GM23338 (cell line): ENCODE measurements at regions not wholly inside any gene's neighbourhood (a gene's known extent, or its start where the extent isn't known, plus 50 kb on each side); places are given as distances from the start of the nearest gene placed in this dataset.

Source experiments
- ATAC-seq: fragments of 200-7000 bp; cut with Tn5 transposase; 3 replicates; pipeline ENCODE4 v1.9.1; 2020
- DNase-seq: peaks from one replicate; pipeline ENCODE4 v3.0.0-alpha.2; 2015; ENCODE audit warnings: low spot score
- H2AFZ ChIP-seq: fragments of 200-600 bp; sonication (generic); 2 replicates; pipeline ENCODE4 v1.8.0; 2016; ENCODE audit warnings: antibody characterized with exemption, mild to moderate bottlenecking, moderate library complexity
- H3F3A ChIP-seq: fragments of 200-600 bp; sonication (generic); replicated peaks from 2 replicates; pipeline ENCODE4 v1.8.0; 2017; ENCODE audit warnings: antibody characterized with exemption, mixed run types, low read depth
- H3K27ac ChIP-seq: fragments of 200-600 bp; sonication (generic); 2 replicates; pipeline ENCODE4 v1.6.1; 2016; ENCODE audit warnings: low read depth
- H3K27me3 ChIP-seq: fragments of 200-600 bp; sonication (generic); 2 replicates; pipeline ENCODE4 v1.8.0; 2016; ENCODE audit warnings: mild to moderate bottlenecking, mixed run types, moderate library complexity; ENCODE audit not compliant: insufficient read depth
- H3K36me3 ChIP-seq: fragments of 200-600 bp; sonication (generic); 2 replicates; pipeline ENCODE4 v1.8.0; 2016; ENCODE audit warnings: mild to moderate bottlenecking; ENCODE audit not compliant: insufficient read depth
- H3K4me1 ChIP-seq: fragments of 200-600 bp; sonication (generic); 2 replicates; pipeline ENCODE4 v1.8.0; 2016; ENCODE audit warnings: mild to moderate bottlenecking, moderate library complexity; ENCODE audit not compliant: insufficient read depth
- H3K4me2 ChIP-seq: fragments of 200-600 bp; sonication (generic); 2 replicates; pipeline ENCODE4 v1.7.1; 2017; ENCODE audit warnings: mixed run types
- H3K4me3 ChIP-seq: fragments of 200-600 bp; sonication (generic); 2 replicates; pipeline ENCODE4 v1.6.1; 2016; ENCODE audit warnings: mixed run types
- H3K79me2 ChIP-seq: fragments of 200-600 bp; sonication (generic); replicated peaks from 2 replicates; pipeline ENCODE4 v1.8.0; 2017; ENCODE audit warnings: mild to moderate bottlenecking; ENCODE audit not compliant: insufficient read depth
- H3K9me2 ChIP-seq: fragments of 200-600 bp; sonication (generic); 2 replicates; pipeline ENCODE4 v1.8.0; 2017; ENCODE audit not compliant: insufficient read depth
- H4K20me1 ChIP-seq: fragments of 200-600 bp; sonication (generic); replicated peaks from 2 replicates; pipeline ENCODE4 v1.8.0; 2017; ENCODE audit warnings: mild to moderate bottlenecking; ENCODE audit not compliant: insufficient read depth
- H3K27ac Mint-ChIP-seq: 2 replicates; pipeline ENCODE4 v1.8.0; 2020; ENCODE audit warnings: inconsistent platforms, mild to moderate bottlenecking, moderate library complexity, mixed read lengths
- H3K27me3 Mint-ChIP-seq: 3 replicates; pipeline ENCODE4 v1.8.0; 2022; ENCODE audit warnings: low read depth, mild to moderate bottlenecking, moderate library complexity, mixed read lengths, inconsistent platforms; ENCODE audit not compliant: insufficient read depth, poor library complexity
- H3K36me3 Mint-ChIP-seq: 3 replicates; pipeline ENCODE4 v1.8.0; 2021; ENCODE audit warnings: low read depth, mild to moderate bottlenecking, inconsistent platforms, moderate library complexity, mixed read lengths
- H3K4me1 Mint-ChIP-seq: 3 replicates; pipeline ENCODE4 v1.8.0; 2020; ENCODE audit warnings: mild to moderate bottlenecking, inconsistent platforms, mixed read lengths
- H3K4me3 Mint-ChIP-seq: 3 replicates; pipeline ENCODE4 v1.8.0; 2021; ENCODE audit warnings: moderate library complexity, mild to moderate bottlenecking, inconsistent platforms, mixed read lengths
- H3K9me3 Mint-ChIP-seq: 3 replicates; pipeline ENCODE4 v1.8.0; 2020; ENCODE audit warnings: moderate library complexity, mild to moderate bottlenecking, inconsistent platforms, mixed read lengths
- CTCF ChIP-seq, 2 experiments: fragments of 200-600 bp in 1 of 2; sonication (generic) in 1 of 2; conservative IDR thresholded peaks; 2 replicates each; pipeline versions ENCODE4 v1.5.1 to v1.6.1; 2016 to 2017; ENCODE audit warnings: antibody characterized with exemption in 2 of 2, low read depth in 2 of 2, mild to moderate bottlenecking in 2 of 2, moderate library complexity in 1 of 2
- ETS1 ChIP-seq: IDR thresholded peaks from 2 replicates; pipeline ENCODE4 v1.6.1; 2016; ENCODE audit warnings: antibody characterized with exemption
- EZH2 ChIP-seq: fragments of 200-600 bp; sonication (generic); IDR thresholded peaks from one replicate; pipeline ENCODE4 v1.8.0; 2017; ENCODE audit warnings: antibody characterized with exemption, mild to moderate bottlenecking, low read depth; ENCODE audit not compliant: unreplicated experiment
- EZH2phosphoT487 ChIP-seq: fragments of 200-600 bp; sonication (generic); IDR thresholded peaks from one replicate; pipeline ENCODE4 v1.8.1; 2018; ENCODE audit warnings: antibody characterized with exemption; ENCODE audit not compliant: unreplicated experiment
- JUNB ChIP-seq: IDR thresholded peaks from one replicate; pipeline ENCODE4 v1.6.1; 2016; ENCODE audit warnings: antibody characterized with exemption; ENCODE audit not compliant: unreplicated experiment
- NANOG ChIP-seq: IDR thresholded peaks from 2 replicates; pipeline ENCODE4 v1.6.1; 2016; ENCODE audit warnings: antibody characterized with exemption, borderline replicate concordance
- POLR2AphosphoS5 ChIP-seq: IDR thresholded peaks from 2 replicates; pipeline ENCODE4 v1.6.1; 2016; ENCODE audit warnings: antibody characterized with exemption, low read depth
- STAT1 ChIP-seq: IDR thresholded peaks from one replicate; pipeline ENCODE4 v1.6.1; 2016; ENCODE audit warnings: antibody characterized with exemption; ENCODE audit not compliant: unreplicated experiment
- ZNF114 ChIP-seq: fragments of 250-450 bp; sonication (Bioruptor Pico); IDR thresholded peaks from 2 replicates; pipeline ENCODE4 v1.5.0; 2020; ENCODE audit warnings: mild to moderate bottlenecking, moderate library complexity
- ZNF331 ChIP-seq: fragments of 250-450 bp; sonication (Bioruptor Pico); IDR thresholded peaks from 2 replicates; pipeline ENCODE4 v1.5.0; 2020; ENCODE audit warnings: low read depth, mild to moderate bottlenecking, moderate library complexity
- ZNF462 ChIP-seq: fragments of 250-450 bp; sonication (Bioruptor Pico); IDR thresholded peaks from 2 replicates; pipeline ENCODE4 v1.5.0; 2020; ENCODE audit warnings: mild to moderate bottlenecking, moderate library complexity

DNA sequence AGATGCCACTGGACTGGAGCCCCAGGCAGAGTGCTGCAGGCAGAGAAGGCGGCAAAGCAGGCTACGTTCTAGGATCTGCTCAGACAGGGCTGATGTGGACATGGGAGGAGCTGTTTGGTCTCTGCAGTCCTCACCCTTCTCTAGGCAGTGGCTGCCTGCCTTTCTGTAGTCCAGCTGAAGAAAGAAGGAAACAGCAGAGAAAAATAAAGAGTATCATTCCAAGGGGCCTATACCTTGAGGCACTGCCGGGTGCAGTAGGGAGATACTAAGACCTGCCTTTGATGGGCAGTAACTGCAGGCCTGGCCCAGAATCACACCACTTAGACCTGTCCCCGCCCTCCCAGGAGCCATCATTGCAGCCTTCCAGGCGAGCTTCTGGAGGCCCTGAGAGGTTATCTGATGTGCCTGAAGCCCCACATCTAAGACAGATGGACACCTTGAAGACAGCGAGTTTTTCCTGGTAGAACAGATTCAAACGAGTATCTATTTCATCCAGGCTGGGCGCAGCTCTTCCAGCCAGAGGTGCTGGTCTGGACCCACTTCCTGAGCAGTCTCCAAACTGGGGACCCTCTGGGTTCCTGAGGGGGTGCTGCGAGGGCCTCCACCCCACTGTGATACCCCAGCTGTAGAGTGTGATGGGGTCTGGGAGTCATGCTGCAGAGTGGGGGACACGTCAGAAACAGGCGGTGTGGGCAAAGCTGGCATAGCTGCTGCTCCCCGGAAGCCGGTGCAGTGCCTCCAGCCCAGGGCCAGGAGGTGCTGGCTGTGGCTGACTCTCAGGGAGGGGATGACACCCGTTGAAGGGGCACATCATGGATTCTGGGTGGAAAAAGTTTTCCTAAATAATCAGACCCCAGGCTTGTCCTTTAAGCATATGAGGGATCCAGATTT is 87.3 kb upstream of the OTOS start:
- Histone ChIP-seq H2AFZ (no peak overlapping the region), H3K4me3 (no peak overlapping the region), H3K9me2 (no peaks in the 10 kb centered on the region), H3K4me1 (no peaks in the 10 kb centered on the region), H3K27me3 (no peaks in the 10 kb centered on the region), H4K20me1 (no peaks in the 10 kb centered on the region), H3K4me2 (no peak overlapping the region), H3K27ac (no peak overlapping the region), H3F3A (no peaks in the 10 kb centered on the region), H3K36me3 (no peaks in the 10 kb centered on the region), H3K79me2 (no peaks in the 10 kb centered on the region)
- Mint-ChIP-seq H3K9me3 (peaks cover 39% of the 10 kb centered on the region), H3K27ac (no peak overlapping the region), H3K4me1 (no peaks in the 10 kb centered on the region), H3K36me3 (peaks cover 13% of the 10 kb centered on the region), H3K4me3 (no peak overlapping the region), H3K27me3 (peaks cover 10% of the 10 kb centered on the region)
- DNase-seq (no peak), ATAC-seq (no peak)
- TF ChIP-seq CTCF (conservative IDR thresholded peaks at IDR 0.05; ENCODE audit: low read depth in 2 of 2) (no peak), ZNF331 (no peak), EZH2 (no peak), EZH2phosphoT487 (no peak), JUNB (no peak), ZNF114 (CRISPR knock-in tag) (no peak), NANOG (no peak)

DNA sequence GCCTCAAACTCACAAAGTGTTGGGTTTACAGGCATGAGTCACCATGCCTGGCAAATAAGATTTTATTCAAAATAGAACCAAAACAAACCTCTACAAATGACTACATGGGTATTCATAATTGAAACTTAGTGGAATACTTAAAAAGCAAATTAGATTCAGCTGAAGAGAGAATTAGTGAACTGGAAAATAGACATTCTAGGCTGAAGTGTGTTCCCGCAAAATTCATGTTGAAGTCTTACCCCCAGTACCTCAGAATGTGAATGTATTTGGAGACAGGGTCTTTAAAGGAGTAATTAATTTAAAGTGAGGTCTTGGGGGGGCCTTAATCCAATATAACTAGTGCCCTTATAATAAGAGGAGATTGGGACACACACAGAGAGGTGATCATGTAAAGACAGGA is 88.5 kb upstream of the OTOS start:
- ATAC-seq (no peak), DNase-seq (no peak)
- no peaks in the 10 kb centered on the region for H3K79me2 ChIP-seq
- H3F3A ChIP-seq, result no peaks in the 10 kb centered on the region
- no peak overlapping the region for H3K4me2 ChIP-seq
- H3K4me1 ChIP-seq, result no peaks in the 10 kb centered on the region
- no peaks in the 10 kb centered on the region for H4K20me1 ChIP-seq
- H3K9me2 ChIP-seq, result no peaks in the 10 kb centered on the region
- no peak overlapping the region for H3K4me3 Mint-ChIP-seq
- no peak overlapping the region for H3K4me3 ChIP-seq
- H3K36me3 ChIP-seq, result no peaks in the 10 kb centered on the region
- H3K27me3 Mint-ChIP-seq, result peaks cover 15% of the 10 kb centered on the region
- peaks cover 39% of the 10 kb centered on the region for H3K9me3 Mint-ChIP-seq
- H2AFZ ChIP-seq, result no peak overlapping the region
- H3K27me3 ChIP-seq, result no peaks in the 10 kb centered on the region
- no peak overlapping the region for H3K27ac ChIP-seq
- H3K27ac Mint-ChIP-seq, result no peak overlapping the region
- H3K36me3 Mint-ChIP-seq, result peaks cover 13% of the 10 kb centered on the region
- no peaks in the 10 kb centered on the region for H3K4me1 Mint-ChIP-seq
- no peak for TF ChIP-seq ZNF114 (CRISPR knock-in tag)
- no peak for TF ChIP-seq EZH2
- TF ChIP-seq POLR2AphosphoS5, result no peak
- TF ChIP-seq STAT1, result no peak
- TF ChIP-seq ZNF462, result no peak
- TF ChIP-seq ETS1, result no peak
